GM19468 (cell line): ENCODE measurements at regions not wholly inside any gene's neighbourhood (a gene's known extent, or its start where the extent isn't known, plus 50 kb on each side); places are given as distances from the start of the nearest gene placed in this dataset.
"Not testable (repeated sequence)": the region's sequence is repeated elsewhere in the genome, so short reads cannot be mapped to it uniquely, and the experiment has no call there.

Source experiments
- ATAC-seq: cut with Tn5 transposase; IDR thresholded peaks from one replicate; pipeline ENCODE4 v1.9.1; 2021; ENCODE audit warnings: mild to moderate bottlenecking, moderate library complexity, moderate number of reproducible peaks; ENCODE audit not compliant: unreplicated experiment; ENCODE audit errors: extremely low read depth

DNA sequence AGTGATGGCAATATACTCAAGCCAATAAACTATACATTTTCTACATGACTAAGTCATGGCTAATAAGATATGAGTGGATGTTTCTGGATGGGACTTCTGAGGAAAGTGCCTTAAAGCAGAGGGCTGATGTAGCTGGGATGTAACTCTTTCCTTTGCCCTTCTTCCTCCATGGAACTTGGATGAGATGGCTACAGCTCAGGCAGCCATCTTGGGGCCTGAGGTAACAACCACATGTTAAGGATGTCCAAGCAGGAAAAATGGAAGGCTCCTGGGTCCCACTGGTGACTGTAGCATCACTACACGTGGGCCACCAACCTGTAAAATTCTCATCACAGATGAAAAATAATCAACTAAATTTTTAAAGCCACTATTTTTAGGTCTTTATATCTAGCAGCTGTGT, 54.4 kb upstream of the GRIP1 start:
- no peak for ATAC-seq

DNA sequence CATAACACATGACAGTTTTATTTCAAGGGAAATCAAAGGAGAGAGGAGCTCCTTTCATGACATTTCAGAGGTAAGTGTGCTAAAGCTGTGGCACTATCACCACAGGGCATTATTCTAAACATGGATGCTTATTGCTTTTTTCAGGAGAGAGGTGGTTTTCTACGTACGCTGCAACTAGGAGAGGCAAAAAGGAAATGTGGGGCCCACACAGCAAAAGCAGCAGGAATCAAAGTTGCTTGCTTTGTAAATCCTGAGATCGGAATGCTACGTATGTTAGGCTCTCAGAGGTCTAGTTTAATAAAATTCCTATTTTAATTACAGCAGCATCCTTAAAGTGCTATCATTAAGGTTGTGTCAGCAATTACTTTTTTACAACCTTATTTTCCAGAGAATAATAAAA, 55.0 kb upstream of the GRIP1 start:
- no peak for ATAC-seq

DNA sequence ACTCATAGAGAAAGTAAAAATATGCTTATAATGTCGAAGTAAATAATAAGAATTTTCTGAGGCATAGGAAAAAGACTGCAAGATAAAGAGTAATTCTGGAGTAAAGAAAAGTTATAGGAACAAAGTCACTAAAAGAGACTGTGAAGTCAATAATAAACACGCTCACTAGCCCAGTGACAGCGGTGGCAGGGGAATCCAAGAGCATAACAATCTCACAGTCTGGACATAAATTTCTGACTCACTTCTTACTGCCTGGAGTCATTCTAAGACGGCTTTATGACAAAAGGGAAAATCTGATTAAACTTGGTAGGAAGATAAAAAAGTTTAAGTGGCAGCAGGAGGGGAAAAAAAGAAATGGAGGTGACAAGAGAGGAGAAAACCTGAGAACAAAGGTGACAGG, 56.4 kb upstream of the GRIP1 start:
- ATAC-seq, result no peak

DNA sequence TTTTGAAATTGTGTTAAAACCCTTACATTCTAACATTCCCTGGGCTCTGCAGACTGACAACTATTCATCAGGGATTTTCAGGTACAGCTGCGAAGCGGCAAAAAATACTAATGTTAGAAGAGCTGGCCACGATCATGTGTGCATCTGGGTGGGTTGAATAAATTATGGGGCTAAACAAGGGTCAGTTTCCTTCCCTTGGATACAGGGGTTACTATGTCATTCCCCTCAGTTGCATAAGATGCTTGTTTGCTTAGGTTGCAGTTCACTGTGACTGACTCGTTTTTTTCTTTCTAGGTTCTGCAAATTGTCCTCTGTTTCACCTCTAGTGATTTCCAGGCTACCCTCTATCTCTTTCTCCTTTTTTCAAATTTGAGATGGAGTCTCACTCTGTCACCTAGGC, 58.1 kb upstream of the GRIP1 start:
- ATAC-seq, result no peak

DNA sequence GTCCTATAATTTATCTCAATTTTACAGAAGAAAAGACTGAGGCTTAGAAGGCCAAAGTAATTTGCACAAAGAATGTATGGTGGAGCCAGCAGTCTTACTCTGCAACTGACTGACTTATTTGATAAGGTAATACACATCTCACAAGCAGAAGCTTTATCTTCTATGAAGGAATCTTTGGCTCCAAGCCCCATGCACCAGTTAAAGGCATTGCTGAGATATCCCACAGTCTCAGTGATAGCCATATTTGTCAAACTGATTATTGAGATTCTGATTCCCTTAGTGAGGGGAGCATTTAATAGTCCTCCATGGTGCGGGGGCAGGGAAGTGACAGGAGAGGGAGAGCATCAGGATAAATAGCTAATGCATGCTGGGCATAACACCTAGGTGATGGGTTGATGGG, 60.4 kb upstream of the GRIP1 start:
- ATAC-seq, result no peak

DNA sequence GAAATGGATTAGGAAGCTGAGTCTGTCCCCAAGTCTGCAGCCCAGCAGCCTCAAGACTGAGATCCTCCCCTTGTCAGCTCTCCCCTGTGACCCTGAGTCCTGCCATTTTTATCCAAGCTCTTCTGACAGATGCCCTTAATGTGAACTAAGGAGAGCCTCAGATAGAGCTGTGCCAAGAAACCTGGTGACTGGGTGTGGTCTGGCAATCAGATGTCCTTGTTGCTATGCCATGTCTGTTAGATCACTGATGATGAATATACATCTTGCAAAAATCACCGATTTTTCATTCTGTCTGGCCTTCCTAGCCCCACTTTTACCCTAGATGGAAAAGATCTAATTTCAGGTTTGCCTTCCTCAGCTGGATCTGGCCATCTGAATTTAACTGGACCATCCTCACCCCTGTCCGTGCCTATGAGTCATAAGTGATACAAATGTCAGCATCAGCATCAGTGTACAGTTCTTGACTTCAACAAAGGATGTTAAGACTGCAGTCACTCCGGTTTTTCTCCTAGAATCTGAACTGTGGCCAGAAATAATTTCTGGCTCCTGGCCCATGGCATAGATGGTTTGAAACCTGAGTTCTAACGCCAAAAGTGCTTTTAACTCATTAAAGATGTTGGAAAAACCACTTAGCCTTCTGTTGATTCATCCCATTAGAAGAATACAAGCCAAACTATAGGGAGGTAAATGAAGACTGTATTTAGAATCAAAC, 61.2 kb upstream of the GRIP1 start:
- no peak for ATAC-seq

DNA sequence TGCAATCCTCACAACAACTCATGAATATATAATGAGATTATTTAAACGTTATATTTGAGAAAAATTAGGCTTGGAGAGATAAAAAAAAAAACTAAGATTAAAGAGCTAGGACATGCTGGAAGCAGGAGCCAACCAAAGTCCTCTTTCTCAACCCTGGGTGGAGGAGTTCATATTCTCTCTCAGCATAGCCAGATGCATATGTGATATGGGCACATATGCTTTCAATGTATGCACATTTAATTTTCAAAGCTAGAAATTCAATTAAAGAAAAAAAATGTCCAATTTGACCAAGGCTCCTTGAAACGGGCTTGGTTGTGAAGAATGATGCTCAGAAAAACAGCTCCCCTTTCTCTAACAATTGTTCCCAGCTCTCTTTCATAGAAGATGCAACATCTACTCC, 61.9 kb upstream of the GRIP1 start:
- no peak for ATAC-seq

DNA sequence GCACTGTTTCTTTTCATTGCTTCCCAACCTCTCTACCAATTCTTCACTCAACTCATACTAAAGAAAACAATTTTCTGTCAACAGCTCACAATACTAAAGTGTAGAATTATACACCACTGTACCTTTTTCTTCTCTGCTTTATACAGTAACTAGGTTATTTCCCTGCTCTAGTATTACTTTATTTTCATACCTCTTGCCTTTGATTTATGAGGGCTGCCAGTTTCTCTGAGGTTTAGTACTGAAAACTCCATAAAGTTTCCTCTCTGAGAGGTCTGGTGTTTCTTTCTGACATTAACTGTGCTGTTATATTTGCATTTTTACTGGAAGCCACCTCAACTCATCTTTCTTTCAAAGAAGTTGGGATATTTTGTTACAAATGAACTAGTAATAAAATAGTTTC, 63.0 kb upstream of the GRIP1 start:
- no peak for ATAC-seq

DNA sequence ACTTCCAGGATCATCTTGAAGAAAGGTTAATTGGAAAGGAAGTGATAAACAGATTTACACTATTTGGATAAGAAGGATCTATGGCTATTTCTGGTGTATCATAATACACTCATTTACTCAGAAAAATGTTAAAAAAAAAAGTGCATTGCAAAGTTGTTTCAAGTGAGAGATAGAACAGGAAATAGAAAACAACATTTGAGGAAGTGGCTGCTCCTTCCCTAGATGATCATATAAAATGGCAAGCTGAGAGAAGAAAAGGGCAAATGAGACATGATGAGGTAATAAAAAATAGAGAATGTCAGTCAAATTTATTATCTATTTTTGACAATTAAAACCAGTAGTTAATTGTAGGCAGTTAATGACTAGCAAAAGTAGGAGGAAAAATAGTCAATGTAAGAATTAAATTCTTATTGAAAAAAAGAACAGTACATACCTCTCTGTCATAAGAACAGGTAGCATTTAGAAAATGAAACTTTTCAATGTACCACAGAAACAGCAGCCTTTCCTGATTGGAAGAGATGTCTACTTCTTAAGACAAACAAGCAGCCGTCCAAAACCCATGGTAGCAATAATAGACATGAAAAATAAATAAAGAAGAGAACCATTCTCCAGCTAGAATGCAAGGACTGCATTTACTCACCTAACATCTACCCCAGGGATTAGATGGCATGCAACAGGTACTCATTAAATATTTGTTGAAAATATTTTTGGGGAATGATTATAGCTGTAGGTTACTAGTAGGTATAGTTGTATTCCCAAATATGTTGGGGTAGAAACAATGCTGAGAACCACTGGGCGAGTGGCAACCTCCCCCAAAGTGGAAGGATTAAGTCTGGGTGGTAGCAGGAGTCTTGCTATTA, 63.9 kb upstream of the GRIP1 start:
- no peak for ATAC-seq

DNA sequence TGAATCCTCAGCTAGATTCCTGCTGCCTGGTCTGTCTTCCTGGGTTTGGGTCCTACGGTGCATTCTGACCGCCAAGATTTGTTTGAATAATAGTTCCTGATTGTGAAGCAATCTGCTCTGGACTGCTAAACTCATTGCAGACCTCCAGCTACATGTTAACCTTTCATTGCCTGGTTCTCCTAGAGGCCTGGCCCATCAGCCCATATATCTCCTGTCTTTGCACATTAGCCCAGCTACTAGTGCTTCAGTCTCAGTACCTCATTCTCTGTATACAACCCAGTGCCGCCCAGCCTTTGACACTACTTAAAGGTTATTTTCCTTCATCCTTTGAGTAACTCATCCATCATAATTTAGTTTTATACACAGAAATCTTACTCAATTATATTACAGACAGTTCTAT, 65.6 kb upstream of the GRIP1 start:
- no peak for ATAC-seq

DNA sequence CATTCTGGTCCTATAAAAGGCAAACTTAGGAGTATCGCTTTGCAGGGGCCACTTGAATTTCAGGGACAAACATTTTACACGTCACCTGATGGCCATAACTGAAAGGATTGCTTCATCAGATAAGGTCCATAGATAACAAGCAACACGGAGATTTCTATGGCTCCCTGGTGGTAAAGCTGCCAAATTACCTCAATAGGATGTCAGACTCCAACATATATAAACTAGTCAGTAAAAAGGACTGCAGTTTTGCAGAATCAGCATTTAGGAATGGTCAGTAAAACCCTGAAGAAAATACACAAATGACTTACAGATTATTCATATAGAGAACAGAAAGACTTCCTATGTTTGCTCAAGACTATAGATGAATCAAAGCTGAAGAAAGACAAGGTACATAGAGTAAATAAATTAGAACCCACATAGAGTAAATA, 66.1 kb upstream of the GRIP1 start:
- no peak for ATAC-seq

DNA sequence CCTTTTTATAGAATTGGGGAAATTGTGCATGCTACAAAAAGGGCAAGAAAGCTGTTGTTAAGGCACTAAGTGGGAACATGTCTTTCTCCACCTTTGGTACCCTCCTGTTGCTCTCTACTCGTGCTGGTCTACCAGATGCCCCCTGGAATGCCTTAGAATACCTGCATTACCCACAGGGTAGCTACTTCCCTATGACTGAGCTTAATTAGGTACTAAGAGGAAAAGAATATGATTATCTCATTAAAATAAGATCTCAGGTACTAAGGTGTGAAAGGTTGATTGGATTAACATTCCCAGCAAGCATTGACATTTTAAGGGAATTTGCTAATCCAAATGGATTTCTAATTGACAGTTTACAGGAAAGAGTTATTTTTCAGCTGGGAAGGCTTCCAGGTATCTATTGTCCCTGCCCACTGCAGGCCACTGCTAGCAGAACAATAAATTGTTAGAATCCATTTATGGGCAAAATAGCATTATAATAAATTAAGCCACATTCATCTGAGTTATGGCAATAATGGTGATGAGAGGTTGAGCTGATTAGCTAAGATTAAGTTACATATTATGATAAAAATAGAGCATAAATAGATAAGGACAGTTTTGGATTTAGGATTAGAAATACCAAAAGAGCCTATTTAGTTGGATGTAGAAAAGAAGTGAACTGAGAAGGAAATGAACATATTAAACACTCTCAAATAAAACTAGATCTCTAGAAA, 67.8 kb upstream of the GRIP1 start:
- no peak for ATAC-seq

DNA sequence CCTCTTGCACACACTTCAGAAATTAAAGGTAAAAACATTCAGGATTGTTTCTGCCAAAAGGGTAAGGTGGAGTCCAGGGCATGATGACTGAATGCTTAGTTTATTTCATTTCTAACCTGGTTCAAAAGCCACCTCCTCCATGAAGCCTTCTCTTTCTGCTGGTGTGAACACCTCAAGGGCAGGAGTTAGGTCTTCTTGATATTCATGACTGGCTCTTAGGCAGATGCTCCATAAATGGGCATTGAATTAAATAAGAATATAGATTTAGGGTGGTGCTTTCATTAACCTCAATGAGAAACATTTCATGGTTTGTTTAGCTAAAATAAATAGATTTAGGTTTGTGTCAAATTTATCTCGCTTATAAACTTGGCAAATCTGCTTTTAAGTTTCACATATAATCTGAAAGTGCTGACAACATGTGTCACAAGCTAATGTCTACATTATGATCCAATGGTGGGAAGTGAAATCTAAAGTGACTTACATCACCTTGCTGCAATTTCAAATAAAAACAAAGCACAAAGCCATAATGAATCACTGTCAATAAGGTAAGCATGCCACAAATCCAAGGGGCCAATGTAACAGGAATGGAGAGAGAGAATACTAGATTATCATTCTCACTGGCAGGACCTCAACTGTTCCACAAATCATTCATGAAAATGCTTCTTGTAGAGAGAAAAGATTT, 72.7 kb upstream of the GRIP1 start:
- no peak for ATAC-seq

DNA sequence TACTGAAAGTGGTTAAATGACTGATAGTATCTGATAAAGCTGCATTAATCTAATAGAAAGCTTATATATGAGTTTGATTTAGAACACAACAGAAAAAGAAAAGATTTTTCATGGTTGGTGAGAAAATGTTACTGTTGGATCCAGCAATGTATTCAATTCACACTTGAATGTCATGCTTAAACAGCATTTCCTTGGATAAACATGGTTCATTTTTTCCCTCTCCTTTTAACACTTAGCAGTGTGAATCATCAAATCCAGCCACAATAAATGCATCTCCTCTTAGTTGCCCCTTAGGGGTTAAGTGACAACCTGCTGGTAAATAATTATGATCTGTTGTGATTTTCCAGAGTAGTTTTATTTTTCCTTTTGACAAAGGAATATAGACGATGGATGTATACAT, 74.9 kb upstream of the GRIP1 start:
- no peak for ATAC-seq

DNA sequence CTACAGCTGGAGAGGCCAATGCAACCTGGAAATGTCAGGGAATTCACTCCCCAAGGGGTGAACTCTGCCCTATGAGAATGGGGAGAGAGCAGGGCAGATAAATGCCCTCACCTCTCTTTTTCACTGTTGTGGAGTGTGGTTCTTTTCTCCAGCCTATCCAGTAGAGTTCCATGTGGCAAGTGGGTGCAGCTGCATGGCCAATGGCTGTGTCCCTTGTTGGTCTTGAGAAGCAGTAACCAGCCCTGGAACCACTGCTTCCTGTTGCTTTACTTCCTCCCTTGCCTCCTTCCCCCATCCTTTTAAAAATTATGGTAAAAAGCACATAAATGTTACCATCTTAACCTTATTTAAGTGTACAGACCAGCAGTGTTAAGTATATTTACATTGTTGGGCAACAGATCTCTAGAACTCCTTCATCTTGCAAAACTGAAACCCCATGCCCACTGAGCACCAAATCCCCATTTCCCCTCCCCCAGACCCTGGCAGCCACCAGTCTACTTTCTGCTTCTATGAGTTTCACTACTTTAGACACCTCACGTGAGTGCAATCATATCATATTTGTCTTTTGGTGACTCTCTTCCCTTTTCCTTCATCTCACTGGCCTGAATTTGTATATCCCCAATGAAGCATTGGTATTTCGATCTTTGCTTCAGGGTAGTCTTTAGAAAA, 77.0 kb upstream of the GRIP1 start:
- ATAC-seq, result no peak

DNA sequence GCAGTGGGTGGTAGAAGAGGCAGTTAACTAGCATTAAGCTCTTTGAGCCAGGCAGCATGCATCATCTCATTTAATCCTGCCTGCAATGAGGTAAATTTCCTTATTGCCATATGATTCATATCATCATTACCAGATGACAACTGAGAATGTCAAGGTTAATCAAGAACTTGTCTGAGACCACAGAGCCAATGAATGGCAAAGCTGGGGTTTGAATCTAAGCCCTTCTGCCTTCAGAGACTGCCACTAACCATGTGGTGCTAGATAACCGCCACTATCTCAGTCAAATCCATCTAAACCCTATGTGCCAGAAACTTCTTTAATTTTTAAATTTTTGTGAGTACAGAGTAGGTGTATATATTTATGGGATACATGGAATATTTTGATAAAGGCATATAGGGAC, 77.8 kb upstream of the GRIP1 start:
- no peak for ATAC-seq

DNA sequence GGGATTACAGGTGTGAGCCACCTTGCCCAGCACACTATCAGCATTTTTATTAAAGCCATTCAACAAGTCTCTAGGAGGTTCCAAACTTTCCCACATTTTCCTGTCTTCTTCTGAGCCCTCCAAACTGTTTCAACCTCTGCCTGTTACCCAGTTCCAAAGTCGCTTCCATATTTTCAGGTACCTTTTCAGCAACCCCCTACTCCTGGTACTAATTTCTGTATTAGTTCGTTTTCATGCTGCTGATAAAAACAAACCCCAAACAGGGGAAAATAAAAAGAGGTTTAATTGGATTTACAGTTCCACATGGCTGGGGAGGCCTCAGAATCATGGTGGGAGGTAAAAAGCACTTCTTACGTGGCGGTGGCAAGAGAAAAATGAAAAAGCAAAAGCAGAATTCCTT, 81.2 kb upstream of the GRIP1 start:
- ATAC-seq, result not testable (repeated sequence)

DNA sequence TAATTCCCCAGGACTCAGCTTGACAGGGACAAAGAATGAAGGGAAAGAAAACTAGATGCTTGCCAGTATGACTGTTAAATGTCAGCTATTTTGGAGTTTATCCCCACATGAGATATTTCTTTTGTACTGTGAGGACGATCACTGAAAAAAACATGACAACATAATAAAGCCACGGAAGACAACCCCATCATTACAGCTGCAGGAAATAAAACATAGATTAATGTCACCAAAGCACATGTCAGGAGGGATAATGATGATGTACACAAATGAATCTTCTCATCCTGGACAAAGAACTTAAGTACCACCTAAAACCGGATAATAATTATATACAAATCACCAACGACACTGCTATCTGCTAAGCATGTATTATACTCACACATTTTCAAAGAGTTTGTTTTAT, 84.6 kb upstream of the GRIP1 start:
- no peak for ATAC-seq

DNA sequence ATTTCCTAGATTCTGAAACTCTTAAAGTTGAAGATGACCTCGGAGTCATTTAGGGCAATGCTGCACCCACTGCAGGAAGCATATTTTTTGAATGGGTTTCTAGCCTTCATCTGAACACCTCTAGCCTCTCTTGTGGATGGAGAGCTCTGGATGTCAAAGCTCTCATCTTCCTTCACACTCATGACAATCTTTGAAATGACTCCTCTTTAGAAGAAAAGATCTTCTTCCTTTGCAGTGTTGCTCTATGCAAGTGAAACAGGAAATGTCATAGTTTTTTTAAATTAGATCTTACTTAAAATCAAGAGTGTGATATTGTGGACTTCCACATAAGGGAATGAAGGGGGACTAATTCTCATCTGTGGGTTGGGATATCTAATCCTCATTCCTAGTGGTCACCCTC, 86.3 kb upstream of the GRIP1 start:
- ATAC-seq, result no peak

DNA sequence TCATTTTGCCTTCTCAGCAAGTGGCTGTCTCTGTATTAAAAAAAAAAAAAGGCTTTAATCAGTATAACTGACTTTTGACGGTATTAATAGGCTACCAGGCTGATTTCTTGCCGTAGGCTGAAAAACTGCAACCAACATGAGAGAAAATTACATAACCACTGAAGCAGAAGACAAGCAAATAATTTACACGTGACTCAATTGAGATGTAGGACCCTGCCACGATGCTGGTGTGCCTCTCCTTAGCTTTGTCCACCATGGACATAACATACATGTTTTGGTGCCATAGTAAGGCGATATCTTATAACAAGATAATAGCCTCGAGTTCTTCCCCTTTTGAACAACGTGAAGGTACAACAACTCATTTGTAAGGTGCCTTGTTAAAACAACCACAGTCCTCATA, 88.7 kb upstream of the GRIP1 start:
- no peak for ATAC-seq
